ENCODE measurements at regions not wholly inside any gene's neighbourhood (a gene's known extent, or its start where the extent isn't known, plus 50 kb on each side); places are given as distances from the start of the nearest gene placed in this dataset.

DNA sequence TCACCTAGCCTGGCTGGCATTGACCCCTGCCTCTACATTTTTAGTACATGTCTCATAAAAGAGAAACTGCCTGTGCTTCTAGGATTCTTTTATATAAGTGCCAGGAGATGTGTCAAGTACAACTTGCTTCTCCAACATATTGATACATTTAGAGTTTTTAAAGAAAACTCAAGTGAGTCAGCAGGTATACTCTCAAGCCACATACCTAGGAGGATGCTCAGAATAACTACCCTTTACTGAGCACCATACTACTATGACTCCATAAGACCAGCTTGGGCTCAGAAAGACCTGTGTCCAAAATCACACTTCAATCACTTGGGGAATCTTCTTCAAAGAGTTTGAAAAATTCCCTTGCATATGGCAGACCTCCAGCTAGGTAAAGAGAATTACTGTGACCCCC lies 389.8 kb upstream of the SLC24A2 start:
- Histone ChIP-seq H3K27ac (ENCODE audit: insufficient read depth, low read depth, low read length) (no peak overlapping the region), H3K9ac (replicated peaks; ENCODE audit: extremely low read depth, insufficient read depth, low read length) (no peak overlapping the region), H3K4me1 (ENCODE audit: control insufficient read depth, extremely low read depth, insufficient read depth, low read length) (no peaks in the 10 kb centered on the region), H3K9me1 (replicated peaks; ENCODE audit: control insufficient read depth, extremely low read depth, insufficient read depth, low read length) (no peaks in the 10 kb centered on the region), H4K20me1 (replicated peaks; ENCODE audit: control insufficient read depth, extremely low read depth, insufficient read depth, low read length) (no peaks in the 10 kb centered on the region), H3K79me2 (ENCODE audit: control insufficient read depth, insufficient read depth, low read length) (no peaks in the 10 kb centered on the region), H3K4me2 (ENCODE audit: insufficient read depth, low read length) (no peak overlapping the region), H3K4me3 (replicated peaks in 1 of 3; ENCODE audit: insufficient read depth in 1 of 3, low read depth in 1 of 3, low read length in 3 of 3) (no peak overlapping the region), H3K9me3 (replicated peaks; ENCODE audit: control insufficient read depth, insufficient read depth, low read length) (no peaks in the 10 kb centered on the region), H3K27me3 (ENCODE audit: control insufficient read depth in 2 of 2, insufficient read depth in 2 of 2, low read length in 2 of 2) (peaks cover 0 to 5% of the 10 kb centered on the region in 2 experiments), H3K36me3 (ENCODE audit: control insufficient read depth in 2 of 2, extremely low read depth in 1 of 2, insufficient read depth in 2 of 2, low read length in 2 of 2) (no peaks in the 10 kb centered on the region), H2AFZ (ENCODE audit: low read depth, low read length) (no peak overlapping the region)
- intact Hi-C loops (cut with micrococcal nuclease): no loop called here
- dilution Hi-C loops (cut with MboI; ENCODE audit: extremely low pct_ligation_motif_present, low sequenced_read_pairs): no loop called here
- no peak for DNase-seq (ENCODE audit: low read depth, low spot score)
- ChIA-PET POLR2A (no interaction called here), CTCF (no interaction called here)
- TF ChIP-seq POLR2AphosphoS5 (IDR thresholded peaks at IDR 0.05; ENCODE audit: insufficient read depth, low read depth, low read length): no peak
- TF ChIP-seq FOS (IDR thresholded peaks at IDR 0.05; ENCODE audit: borderline replicate concordance, insufficient read depth, low read length): no peak
- TF ChIP-seq, protein P1, sequence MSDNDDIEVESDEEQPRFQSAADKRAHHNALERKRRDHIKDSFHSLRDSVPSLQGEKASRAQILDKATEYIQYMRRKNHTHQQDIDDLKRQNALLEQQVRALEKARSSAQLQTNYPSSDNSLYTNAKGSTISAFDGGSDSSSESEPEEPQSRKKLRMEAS (IDR thresholded peaks at IDR 0.05; ENCODE audit: insufficient read depth, insufficient read length): no peak
- TF ChIP-seq MYC (IDR thresholded peaks at IDR 0.05; ENCODE audit: low read depth, low read length): no peak
- no peak for TF ChIP-seq JUN (IDR thresholded peaks at IDR 0.05; ENCODE audit: borderline replicate concordance, insufficient read depth, insufficient read length, low read depth)
- no peak for TF ChIP-seq POLR2A (IDR thresholded peaks at IDR 0.05; ENCODE audit: low read depth, low read length)
- TF ChIP-seq EZH2 (IDR thresholded peaks at IDR 0.05; ENCODE audit: borderline replicate concordance, low read depth, low read length, severe bottlenecking): no peak
- no peak for TF ChIP-seq GATA2 (IDR thresholded peaks at IDR 0.05; ENCODE audit: insufficient read depth, insufficient read length, low read depth, low read length)
- no peak for TF ChIP-seq CTCF (IDR thresholded peaks at IDR 0.05; ENCODE audit: extremely low read depth in 1 of 2, insufficient read depth in 1 of 2, low read depth in 1 of 2, low read length in 2 of 2)
- no TSS peak for BruUV-seq (replicated peaks)
- no peak for FAIRE-seq

All from endothelial cell of umbilical vein (primary cell).